GM18873 (cell line): ENCODE measurements at regions not wholly inside any gene's neighbourhood (a gene's known extent, or its start where the extent isn't known, plus 50 kb on each side); places are given as distances from the start of the nearest gene placed in this dataset.

ENCODE experiments used
- ATAC-seq: cut with Tn5 transposase; IDR thresholded peaks from one replicate; pipeline ENCODE4 v1.9.1; 2021; ENCODE audit warnings: mild to moderate bottlenecking, moderate library complexity, moderate number of reproducible peaks; ENCODE audit not compliant: unreplicated experiment, low FRiP score

- no peak for ATAC-seq
Measured at GRCh38 chr4:162661913-162662312, 498.1 kb upstream of the FSTL5 start.

- ATAC-seq = no peak
Measured at GRCh38 chr4:162659716-162660115, 495.9 kb upstream of the FSTL5 start.

DNA sequence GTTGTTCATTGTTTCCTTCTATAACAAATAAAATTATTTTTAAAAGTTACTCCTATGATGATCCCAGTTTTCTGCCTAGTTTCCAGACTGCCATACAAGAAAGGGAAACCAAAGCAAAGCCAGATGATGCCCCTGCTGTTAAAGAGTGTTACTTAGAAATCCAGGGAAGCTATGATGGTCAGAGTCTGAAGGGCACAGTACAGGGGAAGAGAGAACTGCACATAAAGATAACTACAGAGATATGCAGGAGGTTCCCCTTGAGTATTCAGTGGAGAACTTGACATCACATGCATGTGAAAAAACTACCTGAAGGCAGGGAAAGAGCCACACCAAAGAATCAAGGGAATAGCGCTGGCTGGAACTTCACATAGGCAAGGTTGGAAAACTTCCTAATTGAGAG lies 494.2 kb upstream of the FSTL5 start:
- no peak for ATAC-seq

DNA sequence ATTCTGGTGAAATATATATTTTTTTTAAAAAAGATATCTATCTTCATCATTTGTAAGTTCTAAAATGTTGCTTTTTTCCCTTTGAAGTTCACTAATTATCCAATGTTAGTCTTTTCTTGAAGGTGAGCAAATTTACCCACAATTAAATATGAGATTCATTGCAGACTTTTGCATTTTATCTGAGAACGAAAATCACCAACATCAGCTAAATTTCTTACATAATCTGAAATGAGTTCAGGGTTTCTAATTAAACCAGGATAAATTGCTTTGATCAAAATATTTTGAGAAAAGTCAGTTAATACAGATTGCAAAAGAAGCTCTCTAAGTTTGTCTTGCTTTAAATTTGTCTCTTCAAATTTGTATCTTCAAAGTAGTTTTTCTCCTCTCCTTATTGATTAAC lies 486.4 kb upstream of the FSTL5 start:
- ATAC-seq = no peak

DNA sequence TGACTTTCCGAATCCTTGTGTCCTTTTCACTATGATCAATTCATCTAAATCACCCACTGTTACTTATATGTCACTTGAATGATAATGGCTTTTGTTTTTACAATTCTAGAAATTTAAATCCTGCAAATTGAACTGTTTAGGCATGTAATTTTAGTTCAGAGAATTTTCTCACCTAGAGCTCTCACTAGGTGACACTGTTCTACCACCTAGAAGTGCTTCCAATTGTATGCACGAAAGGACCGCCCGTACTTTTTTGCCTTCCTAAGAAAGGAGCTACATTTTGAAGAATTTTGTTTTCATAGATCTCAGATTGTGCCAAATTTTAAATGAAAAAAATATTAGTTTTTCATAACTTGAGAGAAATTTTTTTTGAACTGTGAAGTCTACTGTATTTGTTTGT lies 481.6 kb upstream of the FSTL5 start:
- ATAC-seq = no peak

DNA sequence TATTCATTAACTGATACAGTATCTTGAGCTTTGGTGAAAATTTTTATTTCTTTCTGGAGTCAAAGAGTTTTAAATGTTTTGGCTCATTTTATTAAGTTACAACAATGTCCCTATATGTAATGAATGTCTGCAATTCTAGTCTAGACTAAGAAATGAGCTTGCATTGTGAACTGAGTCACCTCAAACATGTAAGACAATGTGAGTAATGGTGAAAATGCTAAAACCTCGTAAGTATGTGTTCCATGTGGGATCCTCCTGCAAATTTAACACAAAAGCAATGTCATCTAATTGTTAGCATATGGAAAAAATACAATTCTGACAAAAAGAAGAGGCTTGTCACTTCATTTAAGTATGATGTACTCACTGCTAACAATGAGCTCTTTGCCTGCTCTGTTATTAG lies 480.5 kb upstream of the FSTL5 start:
- no peak for ATAC-seq

- no peak for ATAC-seq
Measured at GRCh38 chr4:162640152-162640551, 476.4 kb upstream of the FSTL5 start.

DNA sequence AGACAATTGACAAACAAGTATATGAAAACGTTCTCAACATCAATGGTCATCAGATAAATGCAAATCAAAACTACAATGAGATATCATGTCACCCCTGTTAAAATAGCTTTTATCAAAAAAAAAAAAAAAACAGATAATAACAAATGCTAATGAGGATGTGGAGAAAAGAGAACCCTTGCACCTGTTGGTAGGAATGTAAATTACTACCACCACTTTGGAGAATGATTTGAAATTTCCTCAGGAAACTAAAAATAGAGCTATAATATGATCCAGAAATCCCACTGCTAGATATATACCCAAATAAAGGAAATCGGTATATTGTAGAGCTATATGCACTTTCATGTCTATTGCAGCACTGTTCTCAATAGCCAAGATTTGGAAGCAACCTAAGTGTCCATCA lies 470.6 kb upstream of the FSTL5 start:
- no peak for ATAC-seq

GRCh38 chr4:162622664-162623063 lies 458.9 kb upstream of the FSTL5 start:
- ATAC-seq = no peak

DNA sequence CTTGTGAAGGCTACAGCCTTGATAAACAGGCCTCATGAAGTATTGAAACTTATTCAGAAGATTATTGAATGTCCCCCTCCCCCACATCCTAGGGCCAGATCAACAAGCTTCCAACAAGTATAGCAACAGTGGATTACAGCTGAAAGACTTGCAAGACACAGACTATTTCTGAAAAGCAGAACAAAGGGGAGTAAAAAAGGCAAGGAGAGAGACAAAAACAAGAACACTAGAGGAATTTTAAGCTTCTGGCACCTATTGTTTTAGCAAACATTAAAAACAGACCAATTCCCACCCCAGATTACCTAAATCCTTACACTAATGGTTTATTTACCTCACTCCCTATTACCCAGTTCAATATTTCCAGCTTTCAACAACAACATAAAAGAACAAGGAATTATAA lies 446.3 kb upstream of the FSTL5 start:
- no peak for ATAC-seq

GRCh38 chr4:162586266-162586665 lies 422.5 kb upstream of the FSTL5 start:
- no peak for ATAC-seq

- ATAC-seq = no peak
Measured at GRCh38 chr4:162582180-162582579, 418.4 kb upstream of the FSTL5 start.

DNA sequence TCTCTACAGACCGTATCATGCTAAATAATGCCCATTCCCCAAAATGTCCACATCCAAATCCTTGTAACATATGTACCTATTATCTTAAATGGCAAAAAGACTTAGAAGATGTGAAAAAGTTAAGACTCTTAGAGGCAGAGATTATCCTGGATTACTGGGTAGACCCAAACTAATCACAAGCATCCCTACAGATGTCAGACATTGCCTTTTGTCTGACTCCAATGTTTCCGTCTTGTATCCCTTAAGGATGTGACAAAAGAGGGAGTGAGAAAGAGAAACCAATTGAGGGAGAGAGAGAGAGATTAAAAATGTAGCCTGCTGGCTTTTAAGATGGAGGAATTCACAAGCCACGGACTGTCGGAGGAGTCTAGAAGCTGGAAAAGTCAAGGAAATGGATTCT lies 401.9 kb upstream of the FSTL5 start:
- no peak for ATAC-seq

DNA sequence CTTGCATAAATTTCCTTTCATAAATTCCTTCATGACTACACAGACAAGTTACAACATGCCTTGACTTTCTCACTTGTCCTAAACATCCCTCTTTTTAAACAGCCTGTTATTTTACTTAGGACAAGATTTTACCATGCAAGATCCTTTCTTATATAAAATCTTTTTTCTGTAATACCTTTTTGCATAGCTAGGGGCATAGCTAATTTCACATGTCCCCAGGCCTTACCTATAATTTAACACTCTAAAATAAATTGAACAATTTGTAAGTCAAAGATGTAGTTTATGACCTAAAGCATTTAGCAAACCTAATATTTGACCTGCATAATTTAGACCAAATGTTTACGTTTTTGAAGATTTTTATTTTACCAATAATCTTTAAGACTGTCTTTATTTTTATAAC lies 396.3 kb upstream of the FSTL5 start:
- no peak for ATAC-seq

GRCh38 chr4:162557516-162558106 lies 393.8 kb upstream of the FSTL5 start:
- no peak for ATAC-seq

DNA sequence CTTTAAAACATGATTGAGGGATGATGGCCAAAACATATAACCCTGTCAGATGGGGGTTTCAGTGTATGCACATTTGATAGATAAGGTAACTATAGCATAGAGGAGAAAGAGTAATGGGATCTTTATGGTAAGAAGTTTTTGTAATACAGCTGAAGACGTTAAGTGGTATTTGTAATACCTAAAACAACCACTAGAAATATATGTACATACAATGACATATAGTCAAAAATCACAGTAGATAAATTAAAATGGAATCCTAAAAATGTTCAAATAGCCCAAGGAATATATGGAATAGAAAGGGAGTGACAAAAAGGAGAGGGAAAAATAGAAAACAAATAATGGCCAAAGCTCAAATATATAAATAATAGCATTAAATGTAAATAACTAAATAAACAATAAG lies 371.3 kb upstream of the FSTL5 start:
- no peak for ATAC-seq

- no peak for ATAC-seq
Measured at GRCh38 chr4:162523171-162523570, 359.4 kb upstream of the FSTL5 start.

DNA sequence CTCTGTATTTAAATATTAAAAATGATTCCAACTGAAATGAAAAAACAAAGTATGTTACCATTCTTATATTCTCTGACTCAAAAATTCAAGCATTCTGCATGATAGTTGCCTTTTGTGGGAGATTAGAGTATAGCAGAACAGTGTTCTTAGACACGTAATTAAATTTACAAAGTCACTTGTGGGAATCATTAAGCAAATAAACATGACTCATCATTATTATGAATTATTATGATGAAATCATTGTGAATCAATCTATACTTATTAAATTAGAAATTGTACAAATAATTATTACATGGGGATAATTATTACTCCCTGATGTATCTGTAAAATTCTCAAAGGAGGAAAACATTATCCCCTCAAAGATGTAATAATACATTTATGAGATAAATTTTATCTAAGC lies 358.9 kb upstream of the FSTL5 start:
- no peak for ATAC-seq

DNA sequence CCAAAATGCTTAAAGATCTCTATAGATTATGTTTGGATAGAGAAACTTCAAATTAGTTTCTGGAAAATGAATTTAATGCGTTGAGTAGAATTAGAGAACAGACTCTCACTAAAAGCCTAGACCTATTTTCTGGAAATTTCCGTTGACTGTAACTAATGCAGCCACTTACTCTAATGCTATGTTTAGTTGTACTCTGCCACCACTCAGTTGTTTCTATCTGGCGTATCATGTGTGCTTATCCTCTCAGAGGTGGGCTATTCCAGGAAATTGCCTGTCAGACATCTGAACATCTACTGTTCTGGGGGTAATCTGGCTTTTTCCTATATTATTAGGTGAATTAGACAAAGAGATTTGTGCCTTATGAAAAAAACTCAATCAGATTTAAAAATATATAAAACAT lies 347.1 kb upstream of the FSTL5 start:
- no peak for ATAC-seq

GRCh38 chr4:162510115-162510514 lies 346.3 kb upstream of the FSTL5 start:
- no peak for ATAC-seq

GRCh38 chr4:162509333-162509732 lies 345.5 kb upstream of the FSTL5 start:
- no peak for ATAC-seq

- ATAC-seq = no peak
Measured at GRCh38 chr4:162506253-162506652, 342.5 kb upstream of the FSTL5 start.

DNA sequence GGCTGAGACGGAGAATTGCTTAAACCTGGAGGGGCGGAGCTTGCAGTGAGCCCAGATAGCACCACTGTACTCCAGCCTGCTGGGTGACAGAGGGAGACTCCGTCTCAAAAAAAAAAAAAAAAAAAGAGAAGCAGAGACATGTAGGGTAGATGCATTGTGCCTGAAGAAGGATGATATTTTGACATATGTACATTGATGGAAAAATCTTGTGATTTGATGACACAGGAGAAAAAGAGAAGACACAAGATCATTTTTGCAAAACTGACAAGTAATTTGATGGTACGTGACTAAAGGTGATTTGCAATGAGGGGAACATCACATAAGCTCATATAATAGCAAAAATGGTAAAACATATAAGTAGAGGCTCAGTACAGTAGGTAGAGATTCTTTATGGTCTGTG lies 340.1 kb upstream of the FSTL5 start:
- no peak for ATAC-seq
